ENCODE measurements at regions not wholly inside any gene's neighbourhood (a gene's known extent, or its start where the extent isn't known, plus 50 kb on each side); places are given as distances from the start of the nearest gene placed in this dataset.
"Not testable (repeated sequence)": the region's sequence is repeated elsewhere in the genome, so short reads cannot be mapped to it uniquely, and the experiment has no call there.

DNA sequence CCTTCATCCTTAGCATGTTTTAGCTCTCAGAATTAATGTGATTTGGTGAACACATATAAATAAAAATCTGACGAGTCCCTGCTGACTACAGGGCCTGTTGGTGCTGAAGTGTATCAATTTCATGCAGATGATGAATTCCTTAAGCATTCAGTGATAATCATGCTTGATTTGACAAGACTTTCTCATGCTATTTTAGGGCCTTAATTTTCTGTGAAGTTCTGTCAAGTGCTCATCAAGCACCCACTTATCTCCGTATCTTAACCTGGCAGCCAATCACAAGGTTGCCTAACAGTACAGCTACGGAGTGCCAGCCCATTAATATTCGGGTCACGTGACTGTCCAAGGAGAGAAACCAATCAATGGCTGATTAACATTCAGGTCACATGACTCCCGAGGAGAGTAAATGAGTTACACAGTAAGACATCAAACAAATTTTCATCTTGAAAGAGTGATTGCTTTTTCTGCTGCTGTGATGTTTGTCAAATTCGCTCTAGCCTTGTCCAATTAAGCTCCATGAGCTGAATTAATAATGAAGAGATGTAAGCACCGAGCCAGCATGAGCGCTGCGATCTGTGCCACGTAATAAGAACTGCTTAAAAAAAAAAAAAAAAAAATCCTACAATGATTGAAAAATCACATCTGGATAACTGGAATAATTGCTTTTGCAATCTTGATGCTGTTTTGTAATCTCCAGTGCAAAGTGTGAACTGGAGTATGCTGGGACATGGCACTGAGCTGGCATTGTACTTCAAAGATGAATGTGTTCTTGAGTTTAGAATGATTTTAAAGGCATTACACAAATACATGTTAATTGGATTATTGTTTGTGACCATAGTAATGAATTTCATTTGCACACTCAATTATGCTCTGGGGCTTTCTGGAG, 104.3 kb upstream of the SPATA31D4 start:
- peaks cover 2% of the 10 kb centered on the region for H3K27me3 Mint-ChIP-seq

DNA sequence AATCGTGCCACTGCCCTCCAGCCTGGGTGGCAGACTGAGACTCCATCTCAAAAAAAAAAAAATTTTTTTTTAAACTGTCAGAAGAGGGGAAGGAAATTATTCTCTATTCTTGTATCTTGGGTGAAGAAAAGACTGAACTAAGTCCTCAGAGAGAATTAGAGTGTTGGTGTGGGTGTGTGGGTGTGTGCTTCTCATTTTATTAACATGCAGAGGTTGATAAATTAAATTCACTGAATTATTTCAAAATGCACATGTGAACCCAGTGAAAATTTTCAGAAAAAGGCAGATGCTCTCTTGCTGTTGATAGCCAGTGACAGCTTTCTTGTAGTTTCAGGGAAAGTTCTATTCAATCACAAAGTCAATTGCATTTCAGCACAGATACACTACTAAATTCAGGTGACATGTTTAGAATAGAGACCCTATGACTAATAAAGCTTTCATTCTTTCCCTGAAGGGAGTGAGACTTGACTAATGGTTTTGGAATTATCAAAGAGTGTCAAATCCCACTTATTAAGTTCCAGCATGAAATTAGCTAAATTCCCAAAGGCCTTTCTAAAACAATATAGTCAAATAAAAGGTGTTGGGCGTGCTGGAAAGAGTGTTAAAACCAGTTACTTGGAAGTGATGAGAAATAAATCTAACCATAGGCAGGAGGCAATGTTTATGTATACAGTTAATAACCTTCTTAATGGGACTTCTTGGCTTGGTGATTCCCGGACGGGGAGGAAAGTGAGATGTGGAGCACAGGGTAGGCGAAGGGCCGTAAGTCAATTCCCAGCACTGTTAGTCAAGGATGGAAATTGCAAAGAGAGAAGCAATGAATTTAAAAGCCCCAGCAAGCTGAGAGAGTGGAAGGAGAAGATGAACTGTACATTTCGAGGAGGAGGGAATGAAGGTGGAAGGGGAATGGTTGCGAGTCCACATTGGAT, 103.2 kb upstream of the SPATA31D4 start:
- Mint-ChIP-seq H3K9me3 (no peaks in the 10 kb centered on the region), H3K27ac (no peak overlapping the region), H3K4me1 (peaks cover 3% of the 10 kb centered on the region), H3K4me3 (no peak overlapping the region), H3K36me3 (ENCODE audit: low read depth) (no peaks in the 10 kb centered on the region), H3K27me3 (peaks cover 2% of the 10 kb centered on the region)
- ATAC-seq (no peak), DNase-seq (no peak)

More for the DNA sequence above, 104.3 kb upstream of the SPATA31D4 start:
- ATAC-seq (no peak), DNase-seq (no peak)
- H3K27ac Mint-ChIP-seq: no peak overlapping the region
- peaks cover 3% of the 10 kb centered on the region for H3K4me1 Mint-ChIP-seq
- H3K4me3 Mint-ChIP-seq: no peak overlapping the region
- no peaks in the 10 kb centered on the region for H3K36me3 Mint-ChIP-seq (ENCODE audit: low read depth)
- no peaks in the 10 kb centered on the region for H3K9me3 Mint-ChIP-seq

DNA sequence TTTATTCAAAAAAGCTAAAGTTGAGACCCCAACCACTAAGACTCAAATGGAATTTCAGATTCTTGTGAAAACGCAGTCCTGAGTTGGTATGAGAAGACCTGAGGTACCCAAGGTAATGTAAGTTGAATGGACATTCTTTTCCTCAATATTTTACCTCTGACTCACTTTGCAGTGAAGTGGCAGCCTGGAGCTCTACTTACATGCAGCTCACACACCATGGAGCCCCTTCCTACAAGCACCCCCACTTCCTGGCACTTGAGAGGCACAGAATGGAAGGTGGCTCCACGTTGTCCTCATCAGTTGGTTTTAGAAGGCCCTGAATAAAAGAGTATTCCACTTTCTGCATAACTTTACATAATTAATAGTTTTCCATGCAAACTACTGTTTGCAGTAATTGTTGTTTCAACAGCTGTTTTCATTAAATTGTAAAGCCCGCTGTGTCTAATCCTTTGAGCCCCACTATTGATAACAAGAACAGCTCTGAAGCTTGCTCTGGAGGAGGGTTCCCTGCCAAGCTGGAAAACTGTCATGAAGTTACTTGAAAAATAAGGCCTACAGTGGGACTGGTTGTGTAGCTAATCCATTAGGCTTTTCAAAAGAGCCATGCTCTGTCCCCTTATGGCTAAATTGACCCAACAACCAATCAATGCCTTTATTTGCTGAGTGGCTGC, 102.2 kb upstream of the SPATA31D4 start:
- DNase-seq (no peak), ATAC-seq (no peak)
- peaks cover 2% of the 10 kb centered on the region for H3K27me3 Mint-ChIP-seq
- H3K27ac Mint-ChIP-seq: no peak overlapping the region
- no peaks in the 10 kb centered on the region for H3K9me3 Mint-ChIP-seq
- no peaks in the 10 kb centered on the region for H3K36me3 Mint-ChIP-seq (ENCODE audit: low read depth)
- peaks cover 3% of the 10 kb centered on the region for H3K4me1 Mint-ChIP-seq
- H3K4me3 Mint-ChIP-seq: no peak overlapping the region

DNA sequence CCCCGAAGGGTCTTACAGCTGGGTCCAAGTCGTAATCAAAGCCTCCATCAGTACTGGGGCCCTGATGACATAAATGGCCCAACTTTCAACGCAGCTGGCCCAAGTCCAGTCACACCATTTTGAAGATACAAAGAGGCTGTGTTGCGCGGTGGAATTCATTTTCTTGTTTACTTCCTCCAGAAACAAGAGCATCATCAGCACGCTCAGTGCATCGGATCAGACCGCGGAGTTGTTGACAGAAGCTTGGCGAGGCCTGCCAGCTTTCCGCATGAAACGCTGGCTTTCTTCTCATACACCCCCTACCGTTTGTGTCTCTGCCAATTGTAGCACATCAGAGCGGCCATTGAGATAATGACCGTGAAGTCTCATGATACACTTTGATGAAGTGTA, 101.7 kb upstream of the SPATA31D4 start:
- H3K4me3 Mint-ChIP-seq: no peak overlapping the region
- peaks cover 2% of the 10 kb centered on the region for H3K27me3 Mint-ChIP-seq
- DNase-seq (no peak), ATAC-seq (no peak)
- H3K27ac Mint-ChIP-seq: no peak overlapping the region
- H3K36me3 Mint-ChIP-seq (ENCODE audit: low read depth): no peaks in the 10 kb centered on the region
- H3K4me1 Mint-ChIP-seq: peaks cover 3% of the 10 kb centered on the region
- H3K9me3 Mint-ChIP-seq: no peaks in the 10 kb centered on the region

DNA sequence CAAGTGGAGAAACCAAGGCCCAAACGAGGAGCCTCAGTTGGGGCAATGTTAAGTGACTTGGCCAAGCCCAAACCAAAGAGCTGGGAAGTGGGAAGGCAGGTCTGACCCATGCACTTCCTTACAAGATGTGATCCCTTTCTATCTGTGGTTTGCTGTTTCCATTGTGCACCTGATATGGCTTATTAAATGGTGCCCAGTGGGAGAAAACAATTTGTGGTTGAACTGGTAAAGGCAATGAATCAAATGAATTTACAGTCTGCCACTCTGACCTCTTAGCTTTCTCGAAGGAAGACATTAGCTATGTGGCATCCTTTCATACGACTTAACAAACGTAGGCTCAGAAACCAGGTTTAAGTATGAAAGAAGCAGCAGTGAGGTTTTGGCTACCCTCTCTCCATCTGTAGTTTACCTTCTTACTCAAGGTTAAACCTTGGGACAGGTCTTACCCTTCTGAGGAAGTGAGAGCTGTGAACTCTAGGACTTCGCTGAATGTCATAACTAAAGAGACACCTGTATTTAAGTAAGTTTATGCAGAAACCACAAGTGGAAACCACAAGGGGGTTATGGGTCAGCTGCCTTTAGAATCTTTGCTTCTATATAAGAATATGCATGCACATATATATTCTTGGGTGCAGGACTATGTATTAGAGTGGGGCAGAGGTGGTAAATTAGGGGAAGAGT, 100.5 kb upstream of the SPATA31D4 start:
- Mint-ChIP-seq H3K9me3 (no peaks in the 10 kb centered on the region), H3K4me1 (peaks cover 3% of the 10 kb centered on the region), H3K4me3 (no peak overlapping the region), H3K36me3 (ENCODE audit: low read depth) (no peaks in the 10 kb centered on the region), H3K27ac (no peak overlapping the region), H3K27me3 (peaks cover 2% of the 10 kb centered on the region)
- DNase-seq (no peak), ATAC-seq (no peak)

DNA sequence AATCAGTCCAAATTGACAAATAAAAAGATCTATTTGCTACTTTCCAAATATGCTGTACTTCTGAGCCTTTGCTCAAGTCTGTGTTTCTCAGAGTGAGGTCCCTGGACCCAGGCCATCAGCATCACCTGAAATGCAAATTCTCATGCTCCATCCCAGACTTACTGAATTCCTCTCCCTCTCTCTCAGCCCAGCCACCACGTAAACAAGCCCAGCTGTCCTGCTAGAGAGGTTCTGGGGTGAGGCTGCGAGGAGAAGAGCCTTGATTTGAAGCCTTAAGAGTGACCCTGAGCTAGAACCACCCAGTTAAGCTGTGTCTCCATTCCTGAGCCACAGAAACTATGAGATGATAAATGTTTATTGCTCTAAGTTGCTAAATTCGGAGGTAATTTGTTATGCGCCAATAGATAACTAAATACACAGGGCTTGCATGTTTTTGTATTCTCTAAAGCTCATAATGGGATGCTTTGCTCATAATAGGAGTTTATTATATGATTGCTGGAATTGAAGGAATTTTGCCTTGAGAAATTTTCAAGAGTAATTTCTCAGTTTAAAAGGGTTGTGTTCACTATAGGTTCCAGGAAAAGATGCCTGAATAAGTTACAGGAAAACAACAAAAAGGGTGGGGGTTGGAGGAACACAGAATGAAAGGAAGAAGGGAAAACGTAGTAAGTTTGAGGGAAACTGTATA, 98.9 kb upstream of the SPATA31D4 start:
- no peak for DNase-seq
- H3K27ac Mint-ChIP-seq: no peak overlapping the region
- H3K4me1 Mint-ChIP-seq: peaks cover 3% of the 10 kb centered on the region

DNA sequence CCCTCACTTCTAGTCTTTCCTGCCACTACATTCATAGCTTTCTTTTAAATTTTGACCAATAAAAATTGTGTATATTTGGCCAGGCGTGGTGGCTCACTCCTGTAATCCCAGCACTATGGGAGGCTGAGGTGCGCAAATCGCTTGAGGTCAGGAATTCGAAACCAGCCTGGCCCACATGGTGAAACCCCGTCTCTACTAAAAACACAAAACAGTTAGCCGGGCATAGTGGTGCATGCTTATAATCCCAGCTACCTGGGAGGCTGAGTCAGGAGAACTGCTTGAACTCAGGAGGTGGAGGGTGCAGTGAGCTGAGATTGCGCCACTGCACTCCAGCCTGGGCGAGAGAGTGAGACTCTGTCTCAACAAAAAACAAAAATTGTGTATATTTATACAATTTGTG, 97.8 kb upstream of the SPATA31D4 start:
- H3K4me3 Mint-ChIP-seq; H3K27me3 Mint-ChIP-seq; H3K36me3 Mint-ChIP-seq (ENCODE audit: low read depth); H3K27ac Mint-ChIP-seq; ATAC-seq; H3K4me1 Mint-ChIP-seq; H3K9me3 Mint-ChIP-seq; DNase-seq: not testable (repeated sequence)

More for the DNA sequence above, 98.9 kb upstream of the SPATA31D4 start:
- H3K9me3 Mint-ChIP-seq: no peaks in the 10 kb centered on the region
- no peak for ATAC-seq
- peaks cover 2% of the 10 kb centered on the region for H3K27me3 Mint-ChIP-seq
- H3K4me3 Mint-ChIP-seq: no peak overlapping the region
- no peaks in the 10 kb centered on the region for H3K36me3 Mint-ChIP-seq (ENCODE audit: low read depth)

DNA sequence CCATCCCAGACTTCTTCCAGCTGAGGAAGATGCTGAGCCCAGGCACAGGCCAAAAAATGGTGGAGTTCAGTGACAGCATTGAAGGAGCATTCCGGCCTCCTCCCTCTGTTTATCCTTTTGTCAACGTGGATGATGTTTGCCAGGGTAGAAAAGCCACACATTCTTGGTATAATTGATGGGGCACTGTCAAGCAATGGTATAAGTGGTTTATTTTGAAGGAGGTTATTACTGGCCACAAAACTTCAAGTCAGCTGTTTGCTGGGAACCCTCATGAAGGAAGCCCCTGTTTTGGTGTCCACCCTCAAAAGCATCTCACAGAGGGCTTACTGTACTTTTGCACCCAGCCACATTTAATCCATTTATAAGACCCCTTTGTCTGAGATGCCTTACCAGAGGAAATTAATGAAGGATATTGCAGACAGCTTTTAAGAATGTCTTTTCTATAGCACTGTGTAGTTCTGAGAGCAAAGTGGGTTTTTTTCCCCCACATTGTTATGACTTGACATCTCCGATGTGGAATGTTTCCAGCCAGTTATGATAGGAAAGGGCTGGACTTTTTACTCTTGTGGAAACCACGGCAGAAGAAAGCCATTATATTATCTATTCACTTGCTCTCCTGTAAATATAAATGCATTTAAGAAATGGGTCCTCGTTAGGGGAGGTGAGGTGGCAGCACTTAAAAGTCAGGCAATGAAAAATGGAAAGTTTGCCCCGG, 95.5 kb upstream of the SPATA31D4 start:
- no peak overlapping the region for H3K4me3 Mint-ChIP-seq
- no peak for DNase-seq
- peaks cover 3% of the 10 kb centered on the region for H3K4me1 Mint-ChIP-seq
- H3K9me3 Mint-ChIP-seq: no peaks in the 10 kb centered on the region
- no peaks in the 10 kb centered on the region for H3K36me3 Mint-ChIP-seq (ENCODE audit: low read depth)
- H3K27me3 Mint-ChIP-seq: no peaks in the 10 kb centered on the region
- H3K27ac Mint-ChIP-seq: no peak overlapping the region
- ATAC-seq: no peak

DNA sequence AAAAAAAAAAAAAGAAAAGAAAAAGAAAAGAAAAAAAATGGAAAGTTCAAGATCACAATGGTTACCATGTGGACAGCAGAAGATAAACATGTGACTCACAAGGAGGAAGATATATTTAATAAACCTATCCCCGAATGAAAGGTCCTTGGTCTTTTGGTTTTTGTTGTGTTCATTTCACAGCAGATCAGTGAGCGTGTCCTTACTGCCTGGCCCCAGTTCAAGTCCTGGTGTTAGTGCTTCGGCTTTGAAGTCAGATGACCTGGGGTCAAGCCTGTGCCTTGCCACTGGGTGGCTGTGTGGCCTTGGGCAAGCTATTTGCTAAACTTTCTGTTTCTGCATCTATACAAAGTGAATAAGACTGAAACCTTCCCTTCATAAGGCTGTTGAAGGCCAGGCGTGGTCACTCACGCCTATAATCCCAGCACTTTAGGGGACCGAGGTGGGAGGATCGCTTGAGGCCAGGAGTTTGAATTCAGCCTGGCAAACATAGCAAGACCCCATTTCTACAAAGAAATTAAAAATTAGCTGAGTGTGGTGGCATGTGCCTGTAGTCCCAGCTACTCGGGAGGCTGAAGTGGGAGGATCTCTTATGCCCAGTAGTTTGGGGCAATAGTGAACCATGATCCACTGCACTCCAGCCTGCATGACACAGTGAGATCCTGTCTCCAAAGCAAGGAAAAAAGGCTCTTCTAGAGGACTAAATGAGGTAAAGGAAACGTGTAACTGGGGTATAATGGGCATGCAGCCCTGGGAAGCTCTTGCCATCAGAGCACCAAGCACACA, 94.5 kb upstream of the SPATA31D4 start:
- no peaks in the 10 kb centered on the region for H3K9me3 Mint-ChIP-seq
- DNase-seq (no peak), ATAC-seq (no peak)
- no peaks in the 10 kb centered on the region for H3K4me1 Mint-ChIP-seq
- no peak overlapping the region for H3K4me3 Mint-ChIP-seq
- H3K27me3 Mint-ChIP-seq: no peaks in the 10 kb centered on the region
- H3K36me3 Mint-ChIP-seq (ENCODE audit: low read depth): no peaks in the 10 kb centered on the region
- H3K27ac Mint-ChIP-seq: no peak overlapping the region

DNA sequence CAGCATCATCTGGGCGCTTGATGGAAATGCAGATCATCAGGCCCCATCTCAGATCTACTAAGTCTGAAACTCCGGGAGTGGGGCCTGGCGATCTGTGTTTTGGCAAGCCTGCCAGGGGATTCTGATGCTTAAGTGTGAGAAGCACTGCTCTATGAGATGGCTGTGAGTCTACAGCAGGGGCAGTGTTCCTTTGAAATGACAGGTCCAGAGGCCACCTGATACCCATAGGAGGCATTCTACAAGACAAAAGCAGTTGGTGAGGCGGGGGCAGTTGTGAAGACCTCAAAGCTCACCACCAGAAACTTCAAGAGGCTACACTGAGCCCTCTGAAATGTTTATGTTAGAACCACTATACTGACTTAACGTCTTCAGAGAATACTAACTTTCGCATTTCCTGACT, 86.9 kb upstream of the SPATA31D4 start:
- H3K27me3 Mint-ChIP-seq: no peaks in the 10 kb centered on the region
- no peaks in the 10 kb centered on the region for H3K36me3 Mint-ChIP-seq (ENCODE audit: low read depth)
- H3K4me1 Mint-ChIP-seq: no peaks in the 10 kb centered on the region
- ATAC-seq (no peak), DNase-seq (no peak)
- no peak overlapping the region for H3K4me3 Mint-ChIP-seq
- H3K9me3 Mint-ChIP-seq: no peaks in the 10 kb centered on the region
- no peak overlapping the region for H3K27ac Mint-ChIP-seq

DNA sequence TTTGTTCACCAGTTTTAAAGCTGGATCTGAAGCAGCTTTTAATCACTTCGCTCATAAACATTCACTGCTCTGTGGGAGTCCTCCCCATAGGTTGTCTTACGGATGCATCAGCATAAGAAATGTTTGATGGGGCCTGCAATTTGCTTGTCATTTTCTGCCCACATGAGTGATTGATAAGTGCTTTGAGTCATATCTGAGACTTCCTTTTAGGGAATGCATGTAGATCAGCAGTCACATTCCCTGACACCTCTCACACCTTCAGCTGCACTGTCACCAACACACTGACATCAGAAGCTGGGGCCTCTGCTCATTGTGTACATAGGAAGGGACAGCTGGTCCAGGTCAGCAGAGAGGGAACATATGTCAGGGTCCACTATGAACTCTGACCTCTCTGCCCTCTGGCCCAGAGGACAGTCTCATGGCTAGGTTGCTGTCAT, 84.1 kb upstream of the SPATA31D4 start:
- H3K4me3 Mint-ChIP-seq: no peak overlapping the region
- DNase-seq (no peak), ATAC-seq (no peak)
- H3K9me3 Mint-ChIP-seq: no peaks in the 10 kb centered on the region
- H3K27me3 Mint-ChIP-seq: no peaks in the 10 kb centered on the region
- H3K4me1 Mint-ChIP-seq: no peaks in the 10 kb centered on the region
- H3K36me3 Mint-ChIP-seq (ENCODE audit: low read depth): no peaks in the 10 kb centered on the region
- H3K27ac Mint-ChIP-seq: no peak overlapping the region

DNA sequence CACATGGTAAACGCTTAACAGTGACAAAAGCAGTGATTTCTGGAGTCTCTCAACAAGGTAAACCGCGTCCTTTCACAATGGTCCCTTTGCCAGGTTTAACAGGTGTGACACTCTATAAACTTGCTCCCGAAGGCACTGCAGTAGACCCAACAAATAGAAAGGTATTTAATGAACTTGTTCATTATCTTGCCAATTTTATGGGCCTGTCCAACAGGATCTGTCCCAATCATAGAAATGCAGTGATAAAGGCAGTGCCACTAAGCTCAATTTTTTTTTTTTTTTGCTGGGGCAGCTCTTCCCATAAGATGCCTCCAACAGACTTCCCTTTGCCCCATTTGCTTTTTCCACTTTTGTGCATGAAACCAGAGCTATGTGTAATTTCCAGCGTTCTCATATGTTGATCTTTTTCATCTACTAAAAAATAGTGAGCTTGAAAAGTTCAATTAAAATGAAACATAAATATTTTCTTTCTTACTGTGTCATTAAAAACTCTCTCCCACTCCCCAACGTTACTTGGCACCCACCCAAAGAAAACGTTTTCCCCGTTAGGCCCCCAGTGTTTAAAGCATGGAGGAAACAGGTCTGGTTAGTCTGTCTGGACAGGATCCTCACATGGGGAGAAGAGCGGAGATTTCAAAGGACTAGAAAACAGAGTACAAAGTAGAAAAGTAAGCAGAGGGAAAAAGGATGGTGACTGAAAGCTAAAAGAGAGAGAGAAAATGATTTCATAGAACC, 80.9 kb upstream of the SPATA31D4 start:
- no peak overlapping the region for H3K27ac Mint-ChIP-seq
- DNase-seq: no peak
- no peaks in the 10 kb centered on the region for H3K9me3 Mint-ChIP-seq
- H3K27me3 Mint-ChIP-seq: no peaks in the 10 kb centered on the region
- no peaks in the 10 kb centered on the region for H3K4me1 Mint-ChIP-seq
- no peaks in the 10 kb centered on the region for H3K36me3 Mint-ChIP-seq (ENCODE audit: low read depth)
- ATAC-seq: no peak
- H3K4me3 Mint-ChIP-seq: no peak overlapping the region
